SK-N-SH (cell line): ENCODE measurements at regions not wholly inside any gene's neighbourhood (a gene's known extent, or its start where the extent isn't known, plus 50 kb on each side); places are given as distances from the start of the nearest gene placed in this dataset.

ENCODE experiments used
- CTCF ChIA-PET: fragments of 300-600, 350-600 bp; formaldehyde crosslinking; extraction: SDS; loops from one replicate; lab custom pipeline; 2021; lab: Yijun Ruan, JAX
- POLR2A ChIA-PET: fragments of 350-600 bp; sonication (Branson Sonifier 250); formaldehyde crosslinking; extraction: SDS; loops from one replicate; lab custom pipeline; 2020; ENCODE audit warnings: antibody characterized with exemption, inconsistent platforms; lab: Yijun Ruan, JAX
- DNase-seq: peaks from one replicate; pipeline ENCODE4 v3.0.0; 2012
- H2AFZ ChIP-seq: fragments of 200-600 bp; sonication (generic); 2 replicates; pipeline ENCODE4 v1.8.1; 2016; ENCODE audit warnings: antibody characterized with exemption, mild to moderate bottlenecking, low read depth
- H3F3A ChIP-seq: fragments of 200-600 bp; sonication (generic); replicated peaks from 2 replicates; pipeline ENCODE3; 2016; ENCODE audit warnings: antibody characterized with exemption, mild to moderate bottlenecking; ENCODE audit not compliant: insufficient read depth
- H3K27ac ChIP-seq, 2 experiments: fragments of 200-500 bp in 1 of 2; fragments of 200-600 bp in 1 of 2; sonication (Bioruptor generic) in 1 of 2; sonication (generic), shearing (Covaris generic) in 1 of 2; 2 replicates each; pipeline versions ENCODE4 v1.5.1 to v1.6.1; 2014 to 2016; ENCODE audit warnings: low read depth in 2 of 2, inconsistent platforms in 1 of 2, low read length in 1 of 2, mild to moderate bottlenecking in 1 of 2, mixed read lengths in 1 of 2
- H3K27me3 ChIP-seq: fragments of 200-600 bp; sonication (generic), shearing (Covaris generic); 2 replicates; pipeline ENCODE4 v1.6.1; 2016; ENCODE audit warnings: mixed run types; ENCODE audit not compliant: insufficient read depth
- H3K36me3 ChIP-seq, 2 experiments: fragments of 200-500 bp in 1 of 2; fragments of 200-600 bp in 1 of 2; sonication (Bioruptor generic) in 1 of 2; sonication (generic) in 1 of 2; replicated peaks in 1 of 2; 2 replicates each; pipeline versions ENCODE3 to v1.5.1; 2014 to 2016; ENCODE audit warnings: low read length in 1 of 2, mild to moderate bottlenecking in 1 of 2; ENCODE audit not compliant: insufficient read depth in 2 of 2, control insufficient read depth in 1 of 2
- H3K4me1 ChIP-seq, 2 experiments: fragments of 200-500 bp in 1 of 2; fragments of 200-600 bp in 1 of 2; sonication (Bioruptor generic) in 1 of 2; sonication (generic), shearing (Covaris generic) in 1 of 2; 2 replicates each; pipeline versions ENCODE4 v1.5.1 to v1.6.1; 2014 to 2016; ENCODE audit warnings: low read depth in 1 of 2, low read length in 1 of 2, mixed run types in 1 of 2; ENCODE audit not compliant: insufficient read depth in 2 of 2, control insufficient read depth in 1 of 2
- H3K4me2 ChIP-seq: fragments of 200-600 bp; sonication (generic), shearing (Covaris generic); 2 replicates; pipeline ENCODE4 v1.6.1; 2017; ENCODE audit warnings: mixed run types
- H3K4me3 ChIP-seq, 2 experiments: fragments of 200-500 bp in 1 of 2; fragments of 200-600 bp in 1 of 2; sonication (Bioruptor generic) in 1 of 2; sonication (generic), shearing (Covaris generic) in 1 of 2; 2 replicates each; pipeline versions ENCODE4 v1.5.1 to v1.8.1; 2014 to 2016; ENCODE audit warnings: low read depth in 2 of 2, inconsistent platforms in 1 of 2, low read length in 1 of 2, mild to moderate bottlenecking in 1 of 2, mixed read lengths in 1 of 2, moderate library complexity in 1 of 2
- H3K79me2 ChIP-seq: fragments of 200-600 bp; sonication (generic); 2 replicates; pipeline ENCODE4 v1.8.1; 2017; ENCODE audit warnings: mild to moderate bottlenecking; ENCODE audit not compliant: insufficient read depth
- H3K9ac ChIP-seq: fragments of 200-600 bp; sonication (generic); 2 replicates; pipeline ENCODE4 v1.6.1; 2017; ENCODE audit warnings: mixed run types
- H3K9me2 ChIP-seq: fragments of 200-600 bp; sonication (generic); 2 replicates; pipeline ENCODE4 v1.6.1; 2017; ENCODE audit warnings: mixed run types
- H3K9me3 ChIP-seq: fragments of 200-600 bp; sonication (generic); 2 replicates; pipeline ENCODE4 v1.6.1; 2017; ENCODE audit warnings: mixed run types, mild to moderate bottlenecking, moderate library complexity
- H4K20me1 ChIP-seq: fragments of 200-600 bp; sonication (generic); 2 replicates; pipeline ENCODE4 v1.6.1; 2017; ENCODE audit warnings: mild to moderate bottlenecking, mixed run types; ENCODE audit not compliant: insufficient read depth
- CTCF ChIP-seq: fragments of 200-600 bp; sonication (generic); IDR thresholded peaks from 2 replicates; pipeline ENCODE4 v1.6.1; 2017; ENCODE audit warnings: antibody characterized with exemption, mild to moderate bottlenecking, moderate library complexity
- EZH2phosphoT487 ChIP-seq: fragments of 200-600 bp; sonication (generic); IDR thresholded peaks from 2 replicates; pipeline ENCODE4 v1.6.1; 2017; ENCODE audit warnings: low read depth, mixed run types, mild to moderate bottlenecking, antibody characterized with exemption, moderate library complexity, borderline replicate concordance
- FOXM1 ChIP-seq: IDR thresholded peaks from 2 replicates; pipeline ENCODE4 v1.4.0; 2012; ENCODE audit warnings: low read depth, mild to moderate bottlenecking
- GABPA ChIP-seq: IDR thresholded peaks from 2 replicates; pipeline ENCODE4 v1.4.0; 2012; ENCODE audit warnings: low read depth, mild to moderate bottlenecking
- IRF3 ChIP-seq: fragments of 150-350 bp; IDR thresholded peaks from 2 replicates; pipeline ENCODE4 v1.6.1; 2016; ENCODE audit warnings: mild to moderate bottlenecking, low read depth, low read length
- JUND ChIP-seq: IDR thresholded peaks from 2 replicates; pipeline ENCODE4 v1.4.0; 2012
- MAX ChIP-seq: IDR thresholded peaks from 2 replicates; pipeline ENCODE4 v1.4.0; 2012; ENCODE audit warnings: low read depth
- MXI1 ChIP-seq: IDR thresholded peaks from 2 replicates; pipeline ENCODE4 v1.6.1; 2012; ENCODE audit warnings: mild to moderate bottlenecking, low read depth, low read length, improper control_type of control experiment
- POLR2AphosphoS5 ChIP-seq: IDR thresholded peaks from 2 replicates; pipeline ENCODE4 v1.6.1; 2012; ENCODE audit warnings: low read depth, low read length
- RAD21 ChIP-seq: IDR thresholded peaks from 2 replicates; pipeline ENCODE4 v1.6.1; 2012; ENCODE audit warnings: mild to moderate bottlenecking, low read length
- RFX5 ChIP-seq: IDR thresholded peaks from 2 replicates; pipeline ENCODE4 v1.6.1; 2012; ENCODE audit warnings: mild to moderate bottlenecking, improper control_type of control experiment, low read length
- RXRA ChIP-seq: IDR thresholded peaks from 2 replicates; pipeline ENCODE4 v1.4.0; 2012; ENCODE audit warnings: low read depth, mild to moderate bottlenecking, borderline replicate concordance
- TCF12 ChIP-seq: IDR thresholded peaks from 2 replicates; pipeline ENCODE4 v1.4.0; 2012
- USF1 ChIP-seq: IDR thresholded peaks from 2 replicates; pipeline ENCODE4 v1.4.0; 2012; ENCODE audit warnings: low read depth, borderline replicate concordance
- USF2 ChIP-seq: fragments of 150-350 bp; IDR thresholded peaks from 2 replicates; pipeline ENCODE4 v1.6.1; 2017; ENCODE audit warnings: antibody characterized with exemption, low read length, low read depth, borderline replicate concordance
- ZBTB33 ChIP-seq: IDR thresholded peaks from 2 replicates; pipeline ENCODE4 v1.4.0; 2012; ENCODE audit warnings: low read depth, borderline replicate concordance
- WGBS: methylation state at CpG from one replicate; pipeline ENCODE4 v1.1.6; 2017; ENCODE audit warnings: low lambda C conversion rate; 5-methylcytosine and 5-hydroxymethylcytosine counted together
- TF ChIP-seq, protein P1 (sequence below): IDR thresholded peaks from 2 replicates; pipeline ENCODE4; 2012

DNA sequence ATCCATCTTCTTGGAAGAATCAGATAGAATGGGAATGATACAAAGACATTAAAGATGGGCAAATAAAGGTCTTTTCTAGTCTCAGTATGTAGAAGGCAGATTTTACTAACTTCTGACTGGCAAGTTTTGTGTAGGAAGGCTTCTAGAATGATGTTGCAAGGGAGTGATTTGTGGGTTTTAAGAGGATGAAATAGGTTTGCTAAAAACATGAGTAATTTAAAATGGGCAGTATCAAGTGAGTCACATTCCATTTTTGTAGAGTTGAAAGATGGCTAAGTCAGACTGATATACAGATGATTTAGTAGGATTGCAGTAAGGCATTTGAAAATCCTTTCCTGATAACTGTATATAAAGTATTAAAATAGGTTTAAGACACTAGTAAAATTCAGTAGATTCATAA is 777.4 kb downstream of the SORCS1 start:
- Histone ChIP-seq H3K27me3 (no peaks in the 10 kb centered on the region), H3K4me3 (no peak overlapping the region), H4K20me1 (no peaks in the 10 kb centered on the region), H3K4me2 (no peak overlapping the region), H3F3A (no peaks in the 10 kb centered on the region), H3K9ac (no peak overlapping the region), H3K27ac (no peak overlapping the region), H3K4me1 (no peaks in the 10 kb centered on the region), H3K9me3 (0 out of 2 replicates have a peak, but pooled peaks cover 7% of the 10 kb centered on the region), H3K36me3 (no peaks in the 10 kb centered on the region), H3K9me2 (no peaks in the 10 kb centered on the region), H3K79me2 (no peaks in the 10 kb centered on the region), H2AFZ (no peak overlapping the region)
- no peak for DNase-seq
- TF ChIP-seq EZH2phosphoT487 (no peak), ZBTB33 (no peak), POLR2AphosphoS5 (no peak), MXI1 (no peak), MAX (no peak), GABPA (no peak), CTCF (no peak), TCF12 (no peak), USF2 (no peak), RAD21 (no peak), RXRA (no peak), RFX5 (no peak), JUND (no peak), FOXM1 (no peak)
- ChIA-PET CTCF (no interaction called here), POLR2A (no interaction called here)

- Histone ChIP-seq H3K4me1 (no peaks in the 10 kb centered on the region), H3K9ac (no peak overlapping the region), H3K4me2 (no peak overlapping the region), H3K27ac (no peak overlapping the region), H3K9me2 (no peaks in the 10 kb centered on the region), H4K20me1 (no peaks in the 10 kb centered on the region), H3K9me3 (0 out of 2 replicates have a peak, but pooled peaks cover 7% of the 10 kb centered on the region), H3K27me3 (no peaks in the 10 kb centered on the region), H3F3A (no peaks in the 10 kb centered on the region), H3K79me2 (no peaks in the 10 kb centered on the region), H3K4me3 (no peak overlapping the region), H2AFZ (no peak overlapping the region), H3K36me3 (no peaks in the 10 kb centered on the region)
- WGBS, result 46% methylated on average over 5 of the region's 5 CpGs
- POLR2A ChIA-PET, result no interaction called here
- CTCF ChIA-PET, result no interaction called here
- DNase-seq, result no peak
- no peak for TF ChIP-seq IRF3
- TF ChIP-seq USF1, result no peak
- TF ChIP-seq, protein P1, sequence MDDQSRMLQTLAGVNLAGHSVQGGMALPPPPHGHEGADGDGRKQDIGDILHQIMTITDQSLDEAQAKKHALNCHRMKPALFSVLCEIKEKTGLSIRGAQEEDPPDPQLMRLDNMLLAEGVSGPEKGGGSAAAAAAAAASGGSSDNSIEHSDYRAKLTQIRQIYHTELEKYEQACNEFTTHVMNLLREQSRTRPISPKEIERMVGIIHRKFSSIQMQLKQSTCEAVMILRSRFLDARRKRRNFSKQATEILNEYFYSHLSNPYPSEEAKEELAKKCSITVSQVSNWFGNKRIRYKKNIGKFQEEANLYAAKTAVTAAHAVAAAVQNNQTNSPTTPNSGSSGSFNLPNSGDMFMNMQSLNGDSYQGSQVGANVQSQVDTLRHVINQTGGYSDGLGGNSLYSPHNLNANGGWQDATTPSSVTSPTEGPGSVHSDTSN, result no peak
- no peak for TF ChIP-seq GABPA
- TF ChIP-seq RFX5, result no peak
Measured at GRCh38 chr10:106384496-106384895, 780.0 kb downstream of the SORCS1 start.
